SW 1271 (cell line): ENCODE measurements at regions not wholly inside any gene's neighbourhood (a gene's known extent, or its start where the extent isn't known, plus 50 kb on each side); places are given as distances from the start of the nearest gene placed in this dataset.
"Not testable (repeated sequence)": the region's sequence is repeated elsewhere in the genome, so short reads cannot be mapped to it uniquely, and the experiment has no call there.

Experiments
- DNase-seq, 2 experiments: peaks; one replicate each; lab custom pipeline; 2025; lab: John Stamatoyannopoulos, UW

DNA sequence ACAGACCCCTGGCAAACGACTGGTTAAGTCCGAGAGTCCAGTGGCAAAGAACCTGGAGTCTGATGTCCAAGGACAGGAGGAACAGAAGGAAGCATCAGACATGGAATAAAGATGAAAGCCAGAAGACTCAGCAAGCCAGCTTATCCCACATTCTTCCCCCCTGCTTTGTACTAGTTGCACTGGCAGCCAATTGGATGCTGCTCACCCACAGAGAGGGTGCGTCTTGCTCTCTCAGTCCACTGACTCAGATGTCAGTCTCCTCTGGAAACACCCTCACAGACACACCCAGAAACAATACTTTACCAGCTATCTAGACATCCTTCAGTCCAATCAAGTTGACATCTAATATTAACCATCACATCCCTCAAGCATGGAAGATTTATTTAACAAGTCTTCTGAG is 1265.8 kb upstream of the CNTN5 start:
- DNase-seq: no peak

DNA sequence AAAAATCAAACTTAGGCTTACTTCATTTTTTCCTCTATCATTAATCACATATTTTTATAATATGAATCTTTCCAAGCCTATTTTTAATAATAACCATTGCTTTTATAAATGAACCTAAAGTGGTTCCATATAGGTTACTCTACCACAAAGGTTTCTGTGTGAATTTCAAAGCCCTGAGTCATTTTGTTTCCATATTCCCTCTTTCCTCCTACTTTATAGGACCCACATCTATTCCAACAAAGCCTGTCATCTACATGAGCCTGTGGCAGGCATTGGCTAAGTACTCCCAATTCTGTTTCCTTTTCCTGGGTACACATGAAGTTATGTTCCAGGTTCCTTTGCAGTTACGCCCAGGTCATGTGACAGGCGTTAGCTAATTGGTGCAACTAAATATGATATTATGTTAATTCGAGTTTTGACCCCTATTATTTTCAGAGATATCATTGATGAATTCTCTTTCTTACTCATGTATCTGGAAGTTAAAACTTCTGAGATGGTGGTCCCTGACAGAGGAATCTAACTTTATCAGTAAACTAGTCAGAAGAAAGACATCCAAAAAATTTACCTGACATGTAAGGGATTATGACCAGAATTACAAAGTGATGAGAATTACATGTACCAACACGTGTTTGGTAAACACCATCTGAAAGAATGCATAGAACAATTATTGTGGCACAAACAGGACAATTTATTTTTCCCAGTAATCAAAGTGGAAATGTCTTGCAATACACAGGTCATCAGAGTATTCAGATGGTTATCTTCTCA is 1264.0 kb upstream of the CNTN5 start:
- no peak for DNase-seq

DNA sequence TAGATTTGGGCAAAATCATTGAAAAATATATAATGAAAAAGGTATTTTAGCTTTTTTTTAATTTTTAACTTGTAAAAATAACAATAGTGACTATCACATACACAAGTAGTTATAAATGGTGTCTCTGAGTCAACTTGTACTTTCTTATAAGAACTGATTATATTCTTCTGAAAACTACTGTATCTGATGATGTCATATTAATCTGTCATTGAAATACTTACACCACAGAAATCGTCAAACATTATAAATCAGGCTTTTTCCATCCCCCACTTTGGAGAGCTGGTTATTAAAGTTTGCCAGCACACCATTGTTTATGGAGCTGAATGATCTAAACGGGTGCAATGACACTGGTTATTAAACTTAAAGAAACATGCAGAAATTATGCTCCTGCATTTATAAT is 1259.6 kb upstream of the CNTN5 start:
- DNase-seq: no peak

DNA sequence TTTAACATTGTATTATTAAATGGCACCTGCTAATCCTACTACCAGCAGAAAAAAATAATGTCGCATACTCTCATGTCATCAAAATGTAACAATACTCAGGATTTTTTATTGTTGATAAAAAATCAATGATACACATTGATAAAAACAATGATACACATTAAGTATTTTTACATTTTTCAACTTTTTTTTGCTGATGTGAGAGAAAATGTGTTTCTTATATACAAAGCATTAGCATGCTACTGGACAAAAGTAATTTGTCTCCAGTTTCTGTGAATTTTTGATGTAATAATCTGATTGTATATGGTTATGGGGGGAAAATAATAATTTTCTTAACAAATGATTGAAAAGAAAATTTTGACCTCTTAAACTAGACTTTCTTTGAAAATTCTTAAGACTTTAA is 1256.6 kb upstream of the CNTN5 start:
- DNase-seq: no peak

DNA sequence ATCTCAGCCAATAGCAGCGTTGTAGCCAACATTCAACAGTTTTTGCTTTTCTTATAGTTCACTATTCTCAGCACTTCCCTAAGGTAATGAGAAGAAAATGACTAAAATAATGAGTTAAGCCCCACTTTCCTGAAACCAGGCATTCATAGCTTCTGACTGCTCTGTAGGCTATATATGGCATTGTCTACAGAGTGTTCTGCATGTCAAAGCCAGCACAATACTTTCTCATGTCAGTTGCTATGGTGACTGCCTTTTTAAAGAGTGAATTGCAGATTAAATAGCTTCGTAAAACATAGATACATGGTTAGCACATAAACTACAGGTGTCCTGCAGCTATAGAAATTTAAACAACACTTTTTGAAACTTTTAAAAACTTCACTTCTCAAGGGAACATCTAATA is 1256.1 kb upstream of the CNTN5 start:
- no peak for DNase-seq

DNA sequence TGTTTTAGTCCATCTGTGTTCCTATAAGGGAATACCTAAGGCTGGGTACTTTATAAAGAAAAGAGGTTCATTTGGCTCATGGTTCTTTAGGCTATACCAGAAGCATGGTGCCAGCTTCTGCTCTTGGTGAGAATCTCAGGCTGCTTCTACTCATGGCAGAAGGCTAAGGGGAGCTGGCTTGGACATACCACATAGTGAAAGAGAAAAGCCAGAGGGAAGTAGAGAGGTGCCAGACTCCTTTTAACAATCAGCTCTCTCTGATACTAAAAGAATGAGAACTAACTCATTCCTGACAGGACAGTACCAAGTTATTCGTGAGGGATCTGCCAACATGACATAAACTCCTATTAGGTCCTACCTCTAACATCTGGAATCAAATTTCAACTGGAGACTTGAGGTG is 1250.2 kb upstream of the CNTN5 start:
- no peak for DNase-seq

DNA sequence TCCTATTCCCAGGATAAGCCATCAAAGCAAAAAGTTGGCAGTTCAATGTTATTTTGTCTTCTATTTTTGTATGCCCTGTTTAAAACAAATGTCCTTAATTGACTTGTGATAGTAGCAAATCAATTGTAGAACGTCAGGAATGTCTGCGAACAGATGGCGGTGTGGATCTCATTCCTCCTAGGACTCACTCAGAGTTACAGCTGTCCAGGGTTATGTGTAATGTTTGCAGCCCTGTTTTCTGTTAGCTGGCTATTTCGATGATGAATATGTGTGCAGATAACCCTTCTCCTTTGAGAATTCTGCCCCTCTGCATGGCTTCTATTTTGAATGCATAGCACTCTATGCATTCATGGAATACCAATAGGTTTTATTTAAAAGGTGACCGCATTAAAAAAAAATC is 1248.0 kb upstream of the CNTN5 start:
- no peak for DNase-seq

DNA sequence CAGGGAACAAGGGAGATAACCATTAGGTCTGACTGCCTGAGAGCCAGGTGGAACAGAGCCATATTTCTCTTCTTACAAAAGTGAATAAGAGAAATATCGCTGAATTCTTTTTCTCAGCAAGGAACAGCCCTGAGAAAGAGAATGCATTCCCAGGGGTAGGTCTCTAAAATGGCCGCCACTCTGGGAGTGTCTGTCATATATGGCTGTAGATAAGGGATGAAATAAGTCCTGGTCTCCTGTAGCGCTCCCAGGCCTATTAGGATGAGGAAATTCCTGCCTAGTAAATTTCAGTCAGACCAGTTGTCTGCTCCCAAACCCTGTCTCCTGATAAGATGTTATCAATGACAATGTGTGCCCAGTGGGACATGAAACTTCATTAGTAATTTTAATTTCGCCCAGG is 1236.4 kb upstream of the CNTN5 start:
- DNase-seq: not testable (repeated sequence)

DNA sequence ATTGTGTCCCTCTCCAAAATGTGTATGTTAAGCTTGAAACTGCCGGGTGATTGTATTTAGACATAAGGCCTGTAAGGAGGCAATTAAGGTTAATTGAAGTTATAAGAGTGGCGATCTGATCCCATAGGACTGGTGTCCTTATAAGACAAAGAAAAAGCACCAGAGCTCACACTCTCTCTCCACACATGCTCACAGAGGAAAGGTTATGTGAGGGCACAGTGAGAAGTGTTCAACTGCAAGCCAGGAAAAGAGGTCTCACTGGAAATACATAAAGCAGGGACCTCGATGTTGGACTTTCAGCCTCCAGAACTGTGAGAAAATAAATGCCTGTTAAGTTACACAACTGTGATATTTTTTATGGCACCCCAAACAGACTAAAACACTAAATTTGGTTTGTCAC is 1233.8 kb upstream of the CNTN5 start:
- no peak for DNase-seq

DNA sequence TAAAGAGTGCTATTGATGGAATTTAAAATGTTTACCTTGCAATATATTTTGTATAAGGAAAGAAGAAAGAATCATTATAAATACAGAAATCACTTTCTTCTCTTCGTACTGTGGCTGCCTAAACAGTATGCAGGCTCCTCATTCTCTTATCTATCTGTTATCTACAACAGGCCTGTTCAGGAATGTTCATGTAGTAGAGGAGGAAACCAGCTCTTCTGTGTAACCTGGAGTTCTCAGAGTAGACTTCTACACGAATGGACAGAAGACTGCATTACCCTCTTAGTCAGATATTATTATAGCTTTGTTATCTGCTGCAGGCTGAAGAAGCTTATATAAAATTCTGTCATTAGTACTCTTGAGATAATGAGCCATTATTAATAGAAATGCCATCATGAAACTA is 1225.9 kb upstream of the CNTN5 start:
- DNase-seq: no peak

DNA sequence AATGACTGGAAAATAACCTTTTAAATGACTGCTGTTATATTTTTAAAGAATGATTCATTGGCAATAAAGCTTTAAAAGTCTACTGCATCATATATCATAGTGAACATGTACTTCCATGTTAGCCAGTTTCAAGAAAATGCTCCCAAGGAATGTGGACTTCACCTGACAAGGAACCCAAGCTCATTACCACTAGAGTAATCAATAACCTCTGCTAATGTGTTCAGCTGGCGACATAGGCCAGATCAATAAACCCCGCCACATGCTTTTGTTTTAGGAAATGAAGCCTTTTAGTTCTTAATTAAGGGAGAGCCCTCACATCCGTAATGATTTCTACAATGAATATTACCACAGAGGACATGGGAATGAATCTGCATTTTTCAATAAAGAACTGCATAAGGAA is 1219.9 kb upstream of the CNTN5 start:
- no peak for DNase-seq

DNA sequence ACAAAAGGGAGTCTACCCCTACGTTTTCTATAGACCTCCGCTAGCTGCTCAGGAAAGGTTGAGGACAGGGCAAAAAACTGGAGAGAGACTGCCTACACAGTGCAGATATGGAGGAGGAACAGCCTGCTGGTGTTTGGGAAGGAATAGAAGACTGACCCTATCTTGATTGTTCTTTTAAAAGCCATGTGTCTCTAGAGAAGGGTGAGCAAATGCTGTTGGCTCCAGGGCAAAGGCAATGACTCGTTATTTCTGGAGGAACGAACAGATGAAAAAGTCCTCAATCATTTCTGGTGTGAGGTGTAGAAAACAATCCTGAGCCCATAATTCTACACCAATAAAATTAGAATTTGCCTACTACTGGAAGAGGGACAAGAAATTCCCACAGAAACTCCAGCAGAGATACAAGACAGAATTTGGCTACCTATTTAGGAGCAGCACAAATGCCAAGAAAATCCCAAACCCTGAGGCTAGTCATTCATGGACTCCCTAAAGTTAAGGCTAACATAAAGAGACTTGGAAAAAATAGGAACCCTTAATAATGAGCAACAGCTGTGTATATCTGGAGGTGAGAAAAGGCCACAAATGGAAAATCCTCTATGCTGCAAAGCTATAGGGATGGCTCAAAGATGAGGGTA is 1206.3 kb upstream of the CNTN5 start:
- no peak for DNase-seq

DNA sequence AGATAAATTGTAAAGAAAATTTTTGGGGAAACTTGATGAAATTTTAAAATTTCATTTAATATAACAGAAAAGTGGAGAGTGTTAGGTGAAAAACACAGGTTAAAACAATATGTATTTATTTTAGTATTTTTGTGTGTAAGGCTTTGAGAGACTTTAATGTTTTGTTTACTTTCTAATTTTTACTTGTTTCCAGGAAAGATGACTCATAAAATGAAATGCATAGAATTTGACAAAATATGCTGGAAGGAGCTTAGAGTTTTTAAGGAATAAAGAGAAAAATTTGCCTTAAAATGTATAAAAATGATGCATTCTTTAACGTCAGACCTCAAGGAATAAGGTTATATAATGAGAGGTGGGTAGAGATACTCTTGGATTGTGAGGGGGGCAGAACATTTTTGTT is 1205.1 kb upstream of the CNTN5 start:
- peak in 1 of 2 experiments; percentile 24 for DNase-seq

DNA sequence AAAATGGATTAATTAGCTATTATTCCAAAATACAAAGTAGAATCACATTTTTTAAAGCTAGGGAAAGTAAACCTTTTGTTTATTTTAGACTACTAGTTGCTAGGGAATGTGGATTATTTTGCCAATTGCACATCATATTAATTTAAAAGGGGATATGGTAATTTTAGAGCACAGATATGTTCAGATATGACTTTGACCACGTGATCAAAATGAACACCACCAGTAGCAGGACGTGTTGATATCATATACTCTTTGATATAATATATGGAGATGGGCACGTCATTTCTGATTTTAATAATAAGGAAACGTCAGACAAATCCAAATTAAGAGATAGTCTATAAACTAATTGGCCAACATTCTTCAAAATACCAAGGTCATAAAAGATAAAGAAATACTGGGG is 1188.3 kb upstream of the CNTN5 start:
- DNase-seq: no peak

DNA sequence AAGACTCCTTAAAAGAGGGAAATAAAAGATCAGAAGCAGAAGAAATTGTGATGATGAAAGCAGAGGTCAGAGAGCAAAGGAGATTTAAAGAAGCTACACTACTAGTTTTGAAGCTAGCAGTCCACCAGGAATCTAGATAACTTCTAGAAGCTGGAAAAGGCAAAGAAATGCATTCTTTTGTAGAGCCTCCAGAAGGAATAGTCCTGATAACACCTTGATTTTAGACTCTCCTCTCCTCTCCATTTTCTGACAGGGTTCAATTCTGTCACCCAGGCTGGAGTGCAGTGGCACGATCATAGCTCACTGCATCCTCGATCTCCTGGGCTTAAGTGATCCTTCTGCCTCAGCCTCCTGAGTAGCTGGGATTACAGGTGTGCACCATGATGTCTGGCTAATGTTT is 1187.3 kb upstream of the CNTN5 start:
- no peak for DNase-seq

DNA sequence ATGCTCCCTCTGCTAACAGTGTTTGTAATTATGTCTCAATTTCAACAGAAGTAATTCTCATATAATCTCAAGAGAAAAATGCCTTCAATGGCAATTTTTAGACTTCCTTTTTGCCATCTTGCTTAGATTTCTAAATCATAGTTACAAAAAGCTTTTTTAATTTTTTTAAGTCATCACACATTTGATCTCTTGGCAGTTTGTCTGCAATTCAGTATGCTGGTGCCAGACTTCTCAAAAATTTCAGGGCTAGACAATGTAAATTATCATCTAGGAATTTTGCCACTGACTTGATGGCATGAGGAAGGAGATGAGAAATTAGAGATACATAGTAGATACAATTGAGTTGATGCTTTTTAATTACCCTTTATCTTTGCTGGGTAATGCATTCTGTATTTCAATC is 1176.7 kb upstream of the CNTN5 start:
- no peak for DNase-seq

DNA sequence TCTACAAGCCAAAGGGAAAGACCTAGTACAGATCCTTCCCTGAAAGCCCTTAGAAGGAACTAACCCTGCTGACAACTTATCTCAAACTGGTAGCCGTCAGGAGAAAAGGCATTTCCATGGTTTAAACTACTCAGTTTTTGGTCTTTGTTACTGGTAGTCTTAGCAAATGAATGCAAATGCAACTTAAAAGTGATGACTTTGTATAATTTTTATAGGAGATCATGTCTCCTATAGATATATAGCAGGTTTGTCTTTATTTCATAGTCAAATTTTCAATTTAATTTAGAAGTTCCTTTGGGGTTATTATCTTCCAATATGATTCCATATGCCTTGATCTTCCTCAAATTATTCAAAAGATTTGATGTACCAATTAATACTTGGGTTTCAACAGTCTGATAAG is 1173.0 kb upstream of the CNTN5 start:
- no peak for DNase-seq

DNA sequence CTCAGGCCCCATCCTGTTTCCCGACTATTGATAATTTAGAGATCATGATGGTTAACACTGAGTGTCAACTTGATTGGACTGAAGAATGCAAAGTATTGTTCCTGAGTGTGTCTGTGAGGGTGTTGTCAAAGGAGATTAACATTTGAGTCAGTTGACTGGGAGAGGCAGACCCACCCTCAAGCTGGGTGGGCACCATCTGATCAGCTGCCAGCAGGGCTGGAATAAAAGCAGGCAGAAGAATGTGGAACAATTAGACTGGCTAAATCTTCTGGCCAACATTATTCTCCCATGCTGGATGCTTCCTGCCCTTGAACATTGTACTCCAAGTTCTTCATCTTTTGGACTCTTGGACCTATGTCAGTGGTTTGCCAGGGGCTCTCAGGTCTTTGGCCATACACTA is 1170.0 kb upstream of the CNTN5 start:
- DNase-seq: no peak

DNA sequence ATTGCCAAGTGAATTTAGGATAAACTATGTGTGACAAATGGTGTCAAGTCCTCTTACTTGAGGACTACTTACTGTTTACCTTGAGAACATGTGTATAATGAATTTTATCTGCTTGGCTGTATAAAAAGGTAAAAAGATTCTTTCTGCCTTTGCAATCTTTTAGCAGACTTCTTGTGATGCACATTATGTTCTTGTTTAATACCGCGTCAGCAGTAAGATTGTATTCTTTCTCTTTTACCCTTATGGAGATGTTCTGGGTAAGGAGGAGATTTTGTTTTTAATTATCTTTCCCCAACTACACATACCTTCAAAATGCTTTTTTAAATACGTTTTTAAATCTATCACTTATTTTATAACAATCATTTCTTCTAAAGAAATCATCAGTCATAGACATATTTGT is 1166.4 kb upstream of the CNTN5 start:
- no peak for DNase-seq

DNA sequence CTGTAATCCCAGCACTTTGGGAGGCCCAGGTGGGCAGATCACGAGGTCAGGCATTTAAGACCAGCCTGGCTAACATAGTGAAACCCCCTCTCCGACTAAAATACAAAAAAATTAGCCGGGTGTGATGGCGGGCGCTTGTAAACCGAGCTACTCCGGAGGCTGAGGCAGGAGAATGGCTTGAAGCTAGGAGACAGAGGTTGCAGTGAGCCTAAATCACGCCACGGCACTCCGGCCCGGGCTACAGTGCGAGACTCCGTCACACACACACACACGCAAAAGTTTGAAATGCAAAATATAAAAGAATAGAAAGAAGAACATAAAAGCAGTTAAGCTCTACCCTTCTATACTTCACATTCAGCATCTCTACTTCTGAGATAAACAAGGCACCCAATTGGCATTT is 1165.9 kb upstream of the CNTN5 start:
- no peak for DNase-seq

DNA sequence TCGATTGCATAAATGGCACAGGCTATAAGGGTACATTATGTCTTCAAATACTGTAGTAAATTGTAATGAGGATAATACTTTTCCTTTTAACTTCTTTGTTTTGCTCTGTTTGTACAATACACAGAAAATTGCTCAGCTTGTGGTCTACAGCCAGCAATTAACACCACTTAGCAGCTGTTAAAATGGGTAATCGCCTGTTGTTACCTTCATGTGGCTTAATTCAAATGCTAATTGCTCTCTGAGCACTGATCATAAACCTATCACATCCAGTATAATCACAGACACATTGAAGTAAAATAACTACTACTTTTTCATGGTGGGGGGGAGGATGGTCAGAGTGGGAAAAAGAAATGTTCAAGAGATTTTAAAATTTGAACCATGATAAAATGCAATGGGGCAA is 1164.1 kb upstream of the CNTN5 start:
- DNase-seq: no peak

DNA sequence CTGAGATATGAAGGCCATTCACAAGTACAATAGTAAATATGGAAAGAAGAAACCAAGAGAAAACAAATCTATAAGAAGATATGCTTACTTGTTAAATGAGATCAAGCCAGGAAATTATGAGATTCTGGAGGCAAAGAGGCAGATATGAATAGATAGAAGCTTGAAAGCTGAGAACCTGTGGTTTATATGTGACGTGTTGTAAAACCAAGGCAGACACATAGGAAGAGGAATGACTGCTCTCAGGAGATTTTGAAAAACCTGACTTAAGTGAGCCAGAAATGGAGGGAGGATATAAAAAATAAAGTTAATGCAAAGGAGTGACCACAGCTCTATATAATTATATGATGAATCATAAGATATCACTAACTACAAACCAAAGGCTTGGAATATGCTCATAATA is 1160.5 kb upstream of the CNTN5 start:
- no peak for DNase-seq

DNA sequence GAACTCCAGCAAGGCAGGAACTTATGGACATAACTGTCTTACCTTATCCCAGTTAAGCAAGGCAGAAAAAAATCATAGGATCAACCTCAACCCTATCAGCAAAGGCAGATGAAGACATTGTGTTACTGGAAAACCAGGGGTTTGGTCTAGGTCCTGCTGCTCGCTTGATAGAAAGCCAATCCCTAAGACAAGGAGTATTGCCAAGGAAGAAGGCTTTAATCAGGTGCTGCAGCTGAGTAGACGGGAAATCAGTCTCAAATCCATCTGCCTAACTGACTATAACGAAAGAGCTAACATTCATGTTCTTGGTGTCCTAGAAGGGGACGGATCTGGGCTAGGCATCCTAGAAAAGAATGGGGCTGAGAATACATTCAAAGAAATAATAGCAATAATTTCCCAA is 1158.7 kb upstream of the CNTN5 start:
- DNase-seq: no peak

DNA sequence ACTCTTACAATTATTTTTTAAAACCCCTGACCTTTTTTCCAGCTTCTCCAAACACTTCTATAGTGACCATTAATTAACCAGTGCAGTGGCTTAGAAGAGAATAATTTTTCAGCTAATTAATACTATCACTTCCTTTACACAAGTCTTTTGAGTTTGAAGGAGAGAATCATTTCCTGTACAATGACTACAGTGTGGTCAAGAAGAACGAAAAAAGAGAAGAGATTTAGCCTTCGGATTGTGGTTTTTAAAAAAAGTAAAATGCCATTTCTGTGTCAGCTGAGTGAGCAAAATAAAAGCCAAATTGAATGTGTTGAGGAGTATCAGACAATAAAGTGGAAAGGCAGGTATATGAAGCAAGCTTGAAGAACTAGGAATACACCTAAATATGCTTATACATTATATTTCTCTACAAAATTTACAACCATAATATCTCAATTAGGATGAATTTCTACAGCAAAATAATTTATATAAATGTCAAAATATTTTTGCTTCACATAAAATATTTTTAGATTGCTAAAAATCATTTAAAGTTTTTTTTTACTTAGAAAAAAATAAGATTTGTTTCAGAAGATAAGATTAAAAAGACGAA is 1155.2 kb upstream of the CNTN5 start:
- DNase-seq: no peak
